ENCODE measurements at regions not wholly inside any gene's neighbourhood (a gene's known extent, or its start where the extent isn't known, plus 50 kb on each side); places are given as distances from the start of the nearest gene placed in this dataset.

GRCh38 chr1:209454340-209454994 is 129.0 kb upstream of the CAMK1G start:
- Mint-ChIP-seq H3K4me3 (ENCODE audit: low read depth) (no peak overlapping the region), H3K36me3 (ENCODE audit: insufficient read depth) (no peaks in the 10 kb centered on the region), H3K27me3 (peaks cover 33% of the 10 kb centered on the region), H3K9me3 (ENCODE audit: low read depth) (peaks cover 7% of the 10 kb centered on the region), H3K4me1 (ENCODE audit: low read depth) (peaks cover 2% of the 10 kb centered on the region), H3K27ac (no peak overlapping the region)
- no peak for TF ChIP-seq CTCF (IDR thresholded peaks at IDR 0.05; ENCODE audit: unreplicated experiment)
- no peak for DNase-seq (ENCODE audit: low spot score, unreplicated experiment)

- H3K27me3 Mint-ChIP-seq: peaks cover 27% of the 10 kb centered on the region
- H3K27ac Mint-ChIP-seq: no peak overlapping the region
- no peak for DNase-seq (ENCODE audit: low spot score, unreplicated experiment)
- no peaks in the 10 kb centered on the region for H3K36me3 Mint-ChIP-seq (ENCODE audit: insufficient read depth)
- peaks cover 2% of the 10 kb centered on the region for H3K4me1 Mint-ChIP-seq (ENCODE audit: low read depth)
- H3K9me3 Mint-ChIP-seq (ENCODE audit: low read depth): peaks cover 7% of the 10 kb centered on the region
- H3K4me3 Mint-ChIP-seq (ENCODE audit: low read depth): no peak overlapping the region
- no peak for TF ChIP-seq CTCF (IDR thresholded peaks at IDR 0.05; ENCODE audit: unreplicated experiment)
Observed at GRCh38 chr1:209455145-209455544, 128.4 kb upstream of the CAMK1G start.

GRCh38 chr1:209455661-209456358 is 127.7 kb upstream of the CAMK1G start:
- TF ChIP-seq CTCF (IDR thresholded peaks at IDR 0.05; ENCODE audit: unreplicated experiment): no peak
- H3K27me3 Mint-ChIP-seq: peaks cover 26% of the 10 kb centered on the region
- peaks cover 7% of the 10 kb centered on the region for H3K9me3 Mint-ChIP-seq (ENCODE audit: low read depth)
- no peak overlapping the region for H3K4me3 Mint-ChIP-seq (ENCODE audit: low read depth)
- peaks cover 2% of the 10 kb centered on the region for H3K4me1 Mint-ChIP-seq (ENCODE audit: low read depth)
- DNase-seq (ENCODE audit: low spot score, unreplicated experiment): no peak
- H3K27ac Mint-ChIP-seq: no peak overlapping the region
- H3K36me3 Mint-ChIP-seq (ENCODE audit: insufficient read depth): no peaks in the 10 kb centered on the region

GRCh38 chr1:209456878-209457277 is 126.6 kb upstream of the CAMK1G start:
- Mint-ChIP-seq H3K27me3 (peaks cover 15% of the 10 kb centered on the region), H3K4me3 (ENCODE audit: low read depth) (no peak overlapping the region), H3K36me3 (ENCODE audit: insufficient read depth) (no peaks in the 10 kb centered on the region), H3K4me1 (ENCODE audit: low read depth) (peaks cover 2% of the 10 kb centered on the region), H3K9me3 (ENCODE audit: low read depth) (peaks cover 16% of the 10 kb centered on the region), H3K27ac (no peak overlapping the region)
- DNase-seq (ENCODE audit: low spot score, unreplicated experiment): no peak
- TF ChIP-seq CTCF (IDR thresholded peaks at IDR 0.05; ENCODE audit: unreplicated experiment): no peak

- Mint-ChIP-seq H3K4me1 (ENCODE audit: low read depth) (peaks cover 2% of the 10 kb centered on the region), H3K27me3 (peaks cover 9% of the 10 kb centered on the region), H3K36me3 (ENCODE audit: insufficient read depth) (no peaks in the 10 kb centered on the region), H3K27ac (no peak overlapping the region), H3K9me3 (ENCODE audit: low read depth) (peaks cover 21% of the 10 kb centered on the region), H3K4me3 (ENCODE audit: low read depth) (no peak overlapping the region)
- no peak for DNase-seq (ENCODE audit: low spot score, unreplicated experiment)
- no peak for TF ChIP-seq CTCF (IDR thresholded peaks at IDR 0.05; ENCODE audit: unreplicated experiment)
Observed at GRCh38 chr1:209457401-209458125, 126.0 kb upstream of the CAMK1G start.
